DOHH2 (cell line): ENCODE measurements at regions not wholly inside any gene's neighbourhood (a gene's known extent, or its start where the extent isn't known, plus 50 kb on each side); places are given as distances from the start of the nearest gene placed in this dataset.

Experiments
- H3F3A ChIP-seq: fragments of 200-600 bp; sonication (generic), shearing (Covaris generic); 2 replicates; pipeline ENCODE4 v1.6.0; 2016; ENCODE audit warnings: antibody characterized with exemption, mild to moderate bottlenecking; ENCODE audit not compliant: control insufficient read depth, insufficient read depth
- H3K27ac ChIP-seq: fragments of 200-600 bp; sonication (generic); 2 replicates; pipeline ENCODE4 v1.5.1; 2014; ENCODE audit warnings: low read depth, mild to moderate bottlenecking, low read length, moderate library complexity
- H3K27me3 ChIP-seq: fragments of 200-600 bp; sonication (generic); 2 replicates; pipeline ENCODE4 v1.6.1; 2014; ENCODE audit warnings: mild to moderate bottlenecking, low read length, mixed read lengths; ENCODE audit not compliant: control insufficient read depth
- H3K36me3 ChIP-seq: fragments of 200-600 bp; sonication (generic); 2 replicates; pipeline ENCODE4 v1.6.1; 2014; ENCODE audit warnings: mild to moderate bottlenecking, low read length, moderate library complexity, mixed read lengths; ENCODE audit not compliant: control insufficient read depth
- H3K4me1 ChIP-seq: fragments of 200-600 bp; sonication (generic); 2 replicates; pipeline ENCODE4 v1.6.1; 2014; ENCODE audit warnings: mild to moderate bottlenecking, low read length, mixed read lengths; ENCODE audit not compliant: control insufficient read depth
- H3K4me2 ChIP-seq: fragments of 200-600 bp; sonication (generic); 2 replicates; pipeline ENCODE4 v1.6.0; 2014; ENCODE audit warnings: mild to moderate bottlenecking, low read length, moderate library complexity
- H3K4me3 ChIP-seq: fragments of 200-600 bp; sonication (generic); 2 replicates; pipeline ENCODE4 v1.5.1; 2014; ENCODE audit warnings: mild to moderate bottlenecking, low read length, mixed read lengths
- H3K79me2 ChIP-seq: fragments of 200-600 bp; sonication (generic); 2 replicates; pipeline ENCODE4 v1.6.1; 2014; ENCODE audit warnings: mild to moderate bottlenecking, low read length, mixed read lengths; ENCODE audit not compliant: control insufficient read depth
- H3K9me2 ChIP-seq: fragments of 200-600 bp; sonication (generic); replicated peaks from 2 replicates; pipeline ENCODE4 v1.6.1; 2014; ENCODE audit warnings: mild to moderate bottlenecking, low read length, mixed read lengths; ENCODE audit not compliant: control insufficient read depth
- H3K9me3 ChIP-seq: fragments of 200-600 bp; sonication (generic); 2 replicates; pipeline ENCODE4 v1.6.1; 2014; ENCODE audit warnings: antibody characterized with exemption, low read length, mixed read lengths; ENCODE audit not compliant: control insufficient read depth, insufficient read depth
- H4K20me1 ChIP-seq: fragments of 200-600 bp; sonication (generic); 2 replicates; pipeline ENCODE4 v1.6.0; 2014; ENCODE audit warnings: low read depth, mild to moderate bottlenecking, antibody characterized with exemption, low read length, moderate library complexity; ENCODE audit not compliant: control insufficient read depth, insufficient read depth
- EZH2phosphoT487 ChIP-seq: fragments of 200-600 bp; sonication (generic); IDR thresholded peaks from 2 replicates; pipeline ENCODE4 v1.6.1; 2017; ENCODE audit warnings: borderline replicate concordance, mild to moderate bottlenecking, antibody characterized with exemption, low read length, moderate library complexity, mixed read lengths
- TF ChIP-seq, protein P1 (sequence below): fragments of 200-600 bp; sonication (generic); IDR thresholded peaks from one replicate; pipeline ENCODE4 v1.5.1; 2014; ENCODE audit warnings: antibody characterized with exemption, mild to moderate bottlenecking, low read depth, low read length; ENCODE audit not compliant: poor library complexity, severe bottlenecking

DNA sequence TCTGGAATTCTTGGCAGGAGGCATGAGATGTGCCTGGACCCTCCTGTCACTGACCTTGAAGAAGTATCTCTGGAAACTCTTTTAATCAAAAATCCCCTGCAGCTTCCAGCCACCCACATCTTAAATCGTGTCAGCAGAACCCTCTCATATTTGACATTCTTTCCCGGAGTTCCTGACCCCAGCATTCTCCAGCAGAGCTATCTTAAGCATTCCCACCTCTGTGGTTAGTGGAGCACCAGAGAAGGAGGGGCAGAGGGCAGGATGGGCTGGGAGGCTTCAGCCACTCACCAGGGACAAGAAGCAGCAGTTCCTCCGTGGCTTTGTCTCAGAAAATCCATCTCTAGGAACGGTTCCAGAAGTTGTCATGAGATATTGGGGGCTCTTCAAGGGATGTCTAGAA lies 149.9 kb downstream of the RGS9 start:
- Histone ChIP-seq H3K9me3 (no peaks in the 10 kb centered on the region), H3K79me2 (no peaks in the 10 kb centered on the region), H3K4me2 (no peak overlapping the region), H3K27ac (no peak overlapping the region), H3F3A (no peaks in the 10 kb centered on the region), H3K27me3 (no peaks in the 10 kb centered on the region), H3K4me1 (no peaks in the 10 kb centered on the region), H4K20me1 (no peaks in the 10 kb centered on the region), H3K4me3 (no peak overlapping the region), H3K9me2 (no peaks in the 10 kb centered on the region), H3K36me3 (no peaks in the 10 kb centered on the region)
- TF ChIP-seq, protein P1, sequence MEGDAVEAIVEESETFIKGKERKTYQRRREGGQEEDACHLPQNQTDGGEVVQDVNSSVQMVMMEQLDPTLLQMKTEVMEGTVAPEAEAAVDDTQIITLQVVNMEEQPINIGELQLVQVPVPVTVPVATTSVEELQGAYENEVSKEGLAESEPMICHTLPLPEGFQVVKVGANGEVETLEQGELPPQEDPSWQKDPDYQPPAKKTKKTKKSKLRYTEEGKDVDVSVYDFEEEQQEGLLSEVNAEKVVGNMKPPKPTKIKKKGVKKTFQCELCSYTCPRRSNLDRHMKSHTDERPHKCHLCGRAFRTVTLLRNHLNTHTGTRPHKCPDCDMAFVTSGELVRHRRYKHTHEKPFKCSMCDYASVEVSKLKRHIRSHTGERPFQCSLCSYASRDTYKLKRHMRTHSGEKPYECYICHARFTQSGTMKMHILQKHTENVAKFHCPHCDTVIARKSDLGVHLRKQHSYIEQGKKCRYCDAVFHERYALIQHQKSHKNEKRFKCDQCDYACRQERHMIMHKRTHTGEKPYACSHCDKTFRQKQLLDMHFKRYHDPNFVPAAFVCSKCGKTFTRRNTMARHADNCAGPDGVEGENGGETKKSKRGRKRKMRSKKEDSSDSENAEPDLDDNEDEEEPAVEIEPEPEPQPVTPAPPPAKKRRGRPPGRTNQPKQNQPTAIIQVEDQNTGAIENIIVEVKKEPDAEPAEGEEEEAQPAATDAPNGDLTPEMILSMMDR = no peak
- TF ChIP-seq EZH2phosphoT487 = no peak

DNA sequence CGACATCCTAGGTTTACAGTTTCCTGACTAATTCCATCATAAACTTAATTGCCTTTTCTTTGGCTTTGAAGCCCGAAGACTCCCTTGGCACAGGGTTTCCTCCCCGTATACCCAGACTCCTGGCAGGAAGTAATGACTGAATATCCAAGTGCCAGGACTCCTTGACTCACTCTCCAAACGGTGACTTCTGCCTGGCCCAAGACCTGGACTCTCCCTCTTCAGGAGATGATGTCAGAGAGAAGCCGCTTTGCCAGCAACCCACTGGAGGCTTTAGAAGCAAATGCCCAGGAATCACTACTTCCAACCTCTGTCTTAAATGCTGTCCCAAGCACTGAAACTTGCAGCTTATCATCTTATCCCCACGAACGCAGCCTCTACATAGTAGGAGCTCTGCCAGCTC lies 146.5 kb downstream of the RGS9 start:
- no peaks in the 10 kb centered on the region for H3F3A ChIP-seq

DNA sequence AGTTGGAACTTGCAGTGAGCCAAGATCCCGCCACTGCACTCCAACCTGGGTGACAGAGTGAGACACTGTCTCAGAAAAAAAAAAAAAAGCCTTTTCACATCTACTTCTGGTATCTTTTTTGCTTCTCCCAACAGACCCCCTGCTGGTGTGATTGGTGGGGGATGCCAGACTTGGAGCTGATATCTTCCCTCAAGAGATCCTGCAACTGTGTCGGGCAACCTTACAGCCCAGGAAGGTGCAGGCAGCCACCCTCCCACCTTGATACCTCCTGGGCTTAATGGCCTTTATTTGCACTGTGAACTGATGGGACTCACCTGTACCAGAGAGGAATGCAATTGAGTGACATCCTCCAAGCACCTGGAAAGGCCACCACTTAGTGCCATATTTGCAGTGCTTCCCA lies 142.3 kb downstream of the RGS9 start:
- H3K9me2 ChIP-seq = no peaks in the 10 kb centered on the region
- 0 out of 2 replicates have a peak, but pooled peaks cover 5% of the 10 kb centered on the region for H3K4me1 ChIP-seq
- no peak overlapping the region for H3K27ac ChIP-seq
- no peaks in the 10 kb centered on the region for H3K9me3 ChIP-seq
- H3K27me3 ChIP-seq = 0 out of 2 replicates have a peak, but pooled peaks cover 3% of the 10 kb centered on the region
- no peaks in the 10 kb centered on the region for H4K20me1 ChIP-seq
- no peak overlapping the region for H3K4me3 ChIP-seq
- no peaks in the 10 kb centered on the region for H3K79me2 ChIP-seq
- TF ChIP-seq EZH2phosphoT487 = no peak
- TF ChIP-seq, protein P1 = no peak
- H3K36me3 ChIP-seq = no peaks in the 10 kb centered on the region
- H3K4me2 ChIP-seq = no peak overlapping the region
- no peaks in the 10 kb centered on the region for H3F3A ChIP-seq

More for the DNA sequence above, 146.5 kb downstream of the RGS9 start:
- H3K4me3 ChIP-seq = no peak overlapping the region
- H3K9me2 ChIP-seq = no peaks in the 10 kb centered on the region
- H3K79me2 ChIP-seq = no peaks in the 10 kb centered on the region
- H3K9me3 ChIP-seq = no peaks in the 10 kb centered on the region
- no peaks in the 10 kb centered on the region for H4K20me1 ChIP-seq
- no peak overlapping the region for H3K27ac ChIP-seq
- TF ChIP-seq, protein P1 = no peak
- TF ChIP-seq EZH2phosphoT487 = no peak
- H3K36me3 ChIP-seq = no peaks in the 10 kb centered on the region
- H3K4me1 ChIP-seq = no peaks in the 10 kb centered on the region
- H3K4me2 ChIP-seq = no peak overlapping the region
- H3K27me3 ChIP-seq = no peaks in the 10 kb centered on the region

DNA sequence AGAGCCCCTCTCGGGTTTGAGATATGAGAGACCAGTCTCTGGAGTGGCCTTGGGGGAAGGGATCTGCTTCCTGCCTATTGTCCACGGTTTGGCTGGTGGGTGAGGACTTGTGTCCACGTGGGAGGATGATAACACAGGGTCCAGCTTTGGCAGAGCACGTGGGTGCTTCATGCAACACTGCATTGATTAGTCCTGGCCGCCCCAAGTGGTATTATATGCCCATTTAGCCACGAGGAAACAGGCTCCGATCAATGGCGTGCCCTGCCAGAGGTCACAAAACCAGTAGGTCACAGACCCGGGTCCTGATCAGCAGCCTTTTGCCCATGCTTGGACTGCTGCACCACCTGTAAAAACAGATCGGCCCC lies 141.6 kb downstream of the RGS9 start:
- TF ChIP-seq, protein P1 = no peak
- no peak for TF ChIP-seq EZH2phosphoT487
- H3K36me3 ChIP-seq = no peaks in the 10 kb centered on the region
- H3K4me1 ChIP-seq = 0 out of 2 replicates have a peak, but pooled peaks cover 5% of the 10 kb centered on the region
- H3K4me2 ChIP-seq = no peak overlapping the region
- no peaks in the 10 kb centered on the region for H3K79me2 ChIP-seq
- no peak overlapping the region for H3K4me3 ChIP-seq
- no peaks in the 10 kb centered on the region for H3K9me3 ChIP-seq
- H3K27ac ChIP-seq = no peak overlapping the region
- H3K27me3 ChIP-seq = 0 out of 2 replicates have a peak, but pooled peaks cover 3% of the 10 kb centered on the region
- no peaks in the 10 kb centered on the region for H3F3A ChIP-seq
- no peaks in the 10 kb centered on the region for H3K9me2 ChIP-seq
- no peaks in the 10 kb centered on the region for H4K20me1 ChIP-seq
